Liver (tissue), 8 donors: ENCODE measurements at regions not wholly inside any gene's neighbourhood (a gene's known extent, or its start where the extent isn't known, plus 50 kb on each side); places are given as distances from the start of the nearest gene placed in this dataset.

Experiments used
- DNase-seq: peaks from one replicate; pipeline ENCODE4 v3.0.0-alpha.2; 2017; ENCODE audit warnings: low spot score
- H3K27ac ChIP-seq, 2 donors: one replicate each; pipeline ENCODE4 v1.7.0; 2013; ENCODE audit warnings: inconsistent platforms in 2 of 2, low read length in 2 of 2, control low read depth in 1 of 2, low read depth in 1 of 2, mild to moderate bottlenecking in 1 of 2
- H3K27me3 ChIP-seq, 4 donors: one replicate each; pipeline versions ENCODE4 v1.6.1 to v1.7.0; 2013; ENCODE audit warnings: low read length in 3 of 4, inconsistent platforms in 1 of 4, mild to moderate bottlenecking in 1 of 4, moderate library complexity in 1 of 4; ENCODE audit not compliant: control insufficient read depth in 4 of 4, insufficient read depth in 4 of 4
- H3K36me3 ChIP-seq, 4 donors: one replicate each; pipeline versions ENCODE4 v1.6.1 to v1.7.0; 2013; ENCODE audit warnings: low read length in 3 of 4, mild to moderate bottlenecking in 3 of 4, low read depth in 1 of 4, moderate library complexity in 1 of 4; ENCODE audit not compliant: control insufficient read depth in 4 of 4, insufficient read depth in 3 of 4
- H3K4me1 ChIP-seq, 4 donors: one replicate each; pipeline versions ENCODE4 v1.6.1 to v1.7.0; 2013; ENCODE audit warnings: low read length in 3 of 4, mild to moderate bottlenecking in 3 of 4, moderate library complexity in 1 of 4; ENCODE audit not compliant: control insufficient read depth in 4 of 4, insufficient read depth in 4 of 4
- H3K4me3 ChIP-seq, 3 donors: one replicate each; pipeline versions ENCODE4 v1.6.1 to v1.7.0; 2013; ENCODE audit warnings: low read length in 3 of 3, control low read depth in 1 of 3, low read depth in 1 of 3, mild to moderate bottlenecking in 1 of 3
- H3K9ac ChIP-seq, 2 donors: one replicate each; pipeline ENCODE4 v1.7.0; 2013; ENCODE audit warnings: low read length in 2 of 2, mild to moderate bottlenecking in 2 of 2, moderate library complexity in 2 of 2, control low read depth in 1 of 2, low read depth in 1 of 2
- H3K9me3 ChIP-seq, 4 donors: one replicate each; pipeline versions ENCODE4 v1.6.1 to v1.7.0; 2013; ENCODE audit warnings: low read length in 3 of 4; ENCODE audit not compliant: control insufficient read depth in 4 of 4
- EGR1 ChIP-seq, 2 donors: IDR thresholded peaks; 2 replicates each; pipeline ENCODE4 v1.6.1; 2016 to 2018; ENCODE audit warnings: antibody characterized with exemption in 2 of 2, low read depth in 2 of 2
- FOXA1 ChIP-seq: IDR thresholded peaks from 2 replicates; pipeline ENCODE4 v1.6.1; 2016; ENCODE audit warnings: antibody characterized with exemption
- FOXA2 ChIP-seq: IDR thresholded peaks from 2 replicates; pipeline ENCODE4 v1.6.1; 2016; ENCODE audit warnings: antibody characterized with exemption
- GABPA ChIP-seq, 2 donors: IDR thresholded peaks in 1 of 2; conservative IDR thresholded peaks in 1 of 2; 2 replicates each; pipeline ENCODE4 v1.6.1; 2016; ENCODE audit warnings: antibody characterized with exemption in 2 of 2, mild to moderate bottlenecking in 1 of 2, moderate library complexity in 1 of 2
- HNF4A ChIP-seq, 2 donors: conservative IDR thresholded peaks; 2 replicates each; pipeline ENCODE4 v1.6.1; 2016; ENCODE audit warnings: antibody characterized with exemption in 2 of 2, mild to moderate bottlenecking in 2 of 2
- HNF4G ChIP-seq: IDR thresholded peaks from 2 replicates; pipeline ENCODE4 v1.6.1; 2016; ENCODE audit warnings: antibody characterized with exemption
- JUND ChIP-seq, 2 donors: IDR thresholded peaks; 2 replicates each; pipeline ENCODE4 v1.6.1; 2016; ENCODE audit warnings: antibody characterized with exemption in 2 of 2
- RAD21 ChIP-seq, 2 donors: IDR thresholded peaks; 2 replicates each; pipeline ENCODE4 v1.6.1; 2016; ENCODE audit warnings: antibody characterized with exemption in 2 of 2, mild to moderate bottlenecking in 2 of 2
- RXRA ChIP-seq, 2 donors: IDR thresholded peaks; 2 replicates each; pipeline ENCODE4 v1.6.1; 2017 to 2018; ENCODE audit warnings: antibody characterized with exemption in 2 of 2, mild to moderate bottlenecking in 1 of 2
- TAF1 ChIP-seq: conservative IDR thresholded peaks from 2 replicates; pipeline ENCODE4 v1.6.1; 2016; ENCODE audit warnings: antibody characterized with exemption, mild to moderate bottlenecking
- YY1 ChIP-seq: IDR thresholded peaks from 2 replicates; pipeline ENCODE4 v1.6.1; 2016; ENCODE audit warnings: antibody characterized with exemption, mild to moderate bottlenecking
- WGBS: extraction: QIAGEN DNeasy Blood & Tissue Kit; methylation state at CpG from one replicate; pipeline ENCODE4 v1.1.7; 2013; 5-methylcytosine and 5-hydroxymethylcytosine counted together
- TF ChIP-seq, protein P1 (sequence below): IDR thresholded peaks from 2 replicates; pipeline ENCODE4 v1.6.1; 2016; ENCODE audit warnings: antibody characterized with exemption
- TF ChIP-seq, protein P2 (sequence below): IDR thresholded peaks from 2 replicates; pipeline ENCODE4 v1.6.1; 2016; ENCODE audit warnings: antibody characterized with exemption
- TF ChIP-seq, protein P3 (sequence below): IDR thresholded peaks from 2 replicates; pipeline ENCODE4 v1.6.1; 2016; ENCODE audit warnings: antibody characterized with exemption
- TF ChIP-seq, protein P4 (sequence below): fragments of 150-350 bp; IDR thresholded peaks from 2 replicates; pipeline ENCODE4 v1.5.1; 2017; ENCODE audit warnings: improper control_type of control experiment, low read depth, low read length; ENCODE audit not compliant: missing input control
- TF ChIP-seq, protein P5 (sequence below): IDR thresholded peaks from 2 replicates; pipeline ENCODE4 v1.6.1; 2016; ENCODE audit warnings: antibody characterized with exemption, mild to moderate bottlenecking
- donor health status: healthy.
- donor health status: healthy.
- donor health status: healthy.
- donor health status: healthy.
- donor health status: healthy.

DNA sequence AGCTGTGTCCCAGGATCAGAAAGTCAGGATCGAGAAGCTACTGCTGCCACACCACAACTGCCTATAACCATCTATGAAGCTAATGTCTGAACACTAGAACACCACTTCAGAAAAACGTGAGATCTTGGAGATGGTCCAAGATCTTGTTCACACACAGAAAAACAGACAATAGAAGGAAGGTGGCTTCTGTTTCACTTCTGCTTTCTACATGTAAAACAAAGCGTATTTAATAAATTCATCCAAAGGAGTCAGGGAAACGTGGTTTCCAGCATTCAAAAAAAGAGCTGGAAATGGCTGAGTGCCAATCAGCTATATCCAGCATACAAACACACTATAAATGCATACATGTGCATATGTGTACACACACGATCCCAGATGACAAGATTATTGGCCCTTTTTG lies 70.2 kb upstream of the CCDC71L start (continued):
- TF ChIP-seq, protein P1, sequence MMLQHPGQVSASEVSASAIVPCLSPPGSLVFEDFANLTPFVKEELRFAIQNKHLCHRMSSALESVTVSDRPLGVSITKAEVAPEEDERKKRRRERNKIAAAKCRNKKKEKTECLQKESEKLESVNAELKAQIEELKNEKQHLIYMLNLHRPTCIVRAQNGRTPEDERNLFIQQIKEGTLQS: no peak
- TF ChIP-seq FOXA1: no peak
- no peak for TF ChIP-seq RXRA (IDR thresholded peaks at IDR 0.05)
- no peak for TF ChIP-seq TAF1
- TF ChIP-seq GABPA (IDR thresholded peaks at IDR 0.05 in 1 of 2, conservative IDR thresholded peaks at IDR 0.05 in 1 of 2): no peak
- no peak for TF ChIP-seq HNF4A (conservative IDR thresholded peaks at IDR 0.05)
- TF ChIP-seq EGR1 (IDR thresholded peaks at IDR 0.05; ENCODE audit: low read depth in 2 of 2): no peak

DNA sequence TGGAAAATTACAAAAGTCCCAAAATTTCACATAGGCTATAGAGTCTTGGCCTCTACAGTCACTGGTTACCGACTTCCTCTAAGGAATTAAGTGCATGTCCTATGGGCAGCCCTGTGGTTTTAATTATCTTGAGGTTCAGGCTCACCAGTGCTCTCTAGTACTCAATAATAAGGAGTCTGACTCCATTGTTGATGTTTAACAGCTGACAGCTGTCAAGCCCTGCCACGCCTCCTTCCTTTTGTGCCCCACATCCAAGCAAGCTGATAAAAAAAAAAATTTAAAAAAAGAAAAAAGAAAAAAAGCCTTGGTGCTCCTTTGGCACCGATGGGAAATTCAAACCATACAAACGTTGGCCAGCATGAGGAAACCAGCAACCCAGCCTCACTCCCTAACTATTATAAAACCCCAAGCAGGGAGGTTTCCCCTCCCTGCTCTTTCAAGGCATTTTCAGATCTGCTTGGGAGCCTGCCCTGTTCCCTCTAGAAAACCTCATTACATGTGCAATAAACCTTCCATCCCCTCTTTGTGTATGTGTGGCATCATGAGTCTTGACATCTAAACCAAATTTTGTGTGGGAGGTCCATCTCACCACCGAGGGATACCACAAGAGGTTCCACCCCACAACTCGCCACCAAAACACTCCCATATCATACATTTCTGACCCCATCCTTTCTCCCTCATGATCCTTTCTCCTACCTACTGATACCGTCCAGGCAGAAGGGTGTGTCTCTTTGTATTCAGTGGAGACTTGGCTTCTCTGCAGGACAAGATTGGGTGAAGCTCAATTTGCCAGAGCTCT lies 70.9 kb upstream of the CCDC71L start:
- Histone ChIP-seq H3K36me3 (no peaks in the 10 kb centered on the region), H3K4me3 (no peak overlapping the region), H3K4me1 (peaks cover 0 to 6% (median 2%) of the 10 kb centered on the region in 4 donors), H3K27ac (no peak overlapping the region), H3K9ac (no peak overlapping the region), H3K27me3 (no peaks in the 10 kb centered on the region), H3K9me3 (no peaks in the 10 kb centered on the region)
- 70% methylated on average over 7 of the region's 7 CpGs for WGBS
- no peak for DNase-seq
- TF ChIP-seq, protein P2, sequence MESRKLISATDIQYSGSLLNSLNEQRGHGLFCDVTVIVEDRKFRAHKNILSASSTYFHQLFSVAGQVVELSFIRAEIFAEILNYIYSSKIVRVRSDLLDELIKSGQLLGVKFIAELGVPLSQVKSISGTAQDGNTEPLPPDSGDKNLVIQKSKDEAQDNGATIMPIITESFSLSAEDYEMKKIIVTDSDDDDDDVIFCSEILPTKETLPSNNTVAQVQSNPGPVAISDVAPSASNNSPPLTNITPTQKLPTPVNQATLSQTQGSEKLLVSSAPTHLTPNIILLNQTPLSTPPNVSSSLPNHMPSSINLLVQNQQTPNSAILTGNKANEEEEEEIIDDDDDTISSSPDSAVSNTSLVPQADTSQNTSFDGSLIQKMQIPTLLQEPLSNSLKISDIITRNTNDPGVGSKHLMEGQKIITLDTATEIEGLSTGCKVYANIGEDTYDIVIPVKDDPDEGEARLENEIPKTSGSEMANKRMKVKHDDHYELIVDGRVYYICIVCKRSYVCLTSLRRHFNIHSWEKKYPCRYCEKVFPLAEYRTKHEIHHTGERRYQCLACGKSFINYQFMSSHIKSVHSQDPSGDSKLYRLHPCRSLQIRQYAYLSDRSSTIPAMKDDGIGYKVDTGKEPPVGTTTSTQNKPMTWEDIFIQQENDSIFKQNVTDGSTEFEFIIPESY: no peak
- TF ChIP-seq HNF4A (conservative IDR thresholded peaks at IDR 0.05): no peak
- no peak for TF ChIP-seq EGR1 (IDR thresholded peaks at IDR 0.05; ENCODE audit: low read depth in 2 of 2)
- no peak for TF ChIP-seq HNF4G

DNA sequence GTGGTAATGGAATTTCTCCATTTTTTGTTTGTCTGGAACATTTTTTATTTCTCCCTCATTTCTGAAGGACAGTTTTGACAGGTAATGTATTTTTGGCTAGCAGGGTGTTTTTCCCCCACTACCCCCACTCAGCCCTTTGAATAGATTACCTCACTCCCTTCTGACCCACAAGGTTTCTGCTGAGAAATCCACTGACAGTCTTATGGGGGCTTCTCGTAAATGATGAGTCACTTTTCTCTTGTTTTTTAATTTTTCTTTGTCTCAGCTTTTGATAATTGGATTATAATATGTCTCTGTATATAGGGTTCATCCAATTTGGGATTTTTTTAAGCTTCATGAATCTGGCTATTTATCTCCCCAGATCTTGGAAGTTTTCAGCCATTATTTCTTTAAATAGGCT lies 74.7 kb upstream of the CCDC71L start:
- H3K4me3 ChIP-seq: no peak overlapping the region
- no peaks in the 10 kb centered on the region for H3K27me3 ChIP-seq
- no peaks in the 10 kb centered on the region for H3K9me3 ChIP-seq
- H3K36me3 ChIP-seq: no peaks in the 10 kb centered on the region
- DNase-seq: no peak
- TF ChIP-seq GABPA (IDR thresholded peaks at IDR 0.05 in 1 of 2, conservative IDR thresholded peaks at IDR 0.05 in 1 of 2): no peak
- TF ChIP-seq RXRA (IDR thresholded peaks at IDR 0.05): no peak
- TF ChIP-seq TAF1: no peak
- no peak overlapping the region for H3K27ac ChIP-seq
- WGBS: 87% methylated on average over 1 of the region's 1 CpG
- no peak overlapping the region for H3K9ac ChIP-seq
- H3K4me1 ChIP-seq: peaks cover 0 to 7% (median 5%) of the 10 kb centered on the region in 4 donors

DNA sequence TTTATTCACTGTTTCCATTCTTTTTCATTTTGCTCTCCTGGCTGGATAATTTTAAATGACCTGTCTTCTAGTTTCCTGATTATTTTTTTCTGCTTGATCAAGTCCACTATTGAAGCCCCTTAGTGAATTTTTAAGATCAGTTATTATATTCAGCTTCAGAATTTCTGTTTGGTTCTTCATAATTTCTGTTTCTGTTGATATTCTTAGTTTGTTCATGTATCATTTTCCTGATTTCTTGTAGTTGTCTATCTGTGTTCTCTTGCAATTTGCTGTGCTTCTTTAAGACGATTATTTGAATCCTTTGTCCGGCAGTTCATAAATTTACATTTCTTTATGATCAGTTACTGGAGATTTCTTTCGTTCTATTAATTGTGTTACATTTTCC lies 75.2 kb upstream of the CCDC71L start:
- WGBS: 92% methylated on average over 3 of the region's 3 CpGs
- DNase-seq: no peak
- H3K27me3 ChIP-seq: no peaks in the 10 kb centered on the region
- H3K4me1 ChIP-seq: peaks cover 0 to 6% (median 4%) of the 10 kb centered on the region in 4 donors
- H3K9ac ChIP-seq: no peak overlapping the region
- no peaks in the 10 kb centered on the region for H3K36me3 ChIP-seq
- H3K4me3 ChIP-seq: no peak overlapping the region
- peak overlapping the region in 1 of 2 donors; percentile 56 for H3K27ac ChIP-seq
- H3K9me3 ChIP-seq: no peaks in the 10 kb centered on the region
- TF ChIP-seq RAD21 (IDR thresholded peaks at IDR 0.05) (no peak), YY1 (no peak), HNF4G (no peak), RXRA (IDR thresholded peaks at IDR 0.05) (no peak), EGR1 (IDR thresholded peaks at IDR 0.05; ENCODE audit: low read depth in 2 of 2) (no peak), FOXA1 (no peak), GABPA (IDR thresholded peaks at IDR 0.05 in 1 of 2, conservative IDR thresholded peaks at IDR 0.05 in 1 of 2) (no peak), HNF4A (conservative IDR thresholded peaks at IDR 0.05) (no peak), JUND (IDR thresholded peaks at IDR 0.05) (no peak), FOXA2 (no peak), TAF1 (no peak)
- TF ChIP-seq, protein P3, sequence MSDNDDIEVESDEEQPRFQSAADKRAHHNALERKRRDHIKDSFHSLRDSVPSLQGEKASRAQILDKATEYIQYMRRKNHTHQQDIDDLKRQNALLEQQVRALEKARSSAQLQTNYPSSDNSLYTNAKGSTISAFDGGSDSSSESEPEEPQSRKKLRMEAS: no peak
- TF ChIP-seq, protein P4, sequence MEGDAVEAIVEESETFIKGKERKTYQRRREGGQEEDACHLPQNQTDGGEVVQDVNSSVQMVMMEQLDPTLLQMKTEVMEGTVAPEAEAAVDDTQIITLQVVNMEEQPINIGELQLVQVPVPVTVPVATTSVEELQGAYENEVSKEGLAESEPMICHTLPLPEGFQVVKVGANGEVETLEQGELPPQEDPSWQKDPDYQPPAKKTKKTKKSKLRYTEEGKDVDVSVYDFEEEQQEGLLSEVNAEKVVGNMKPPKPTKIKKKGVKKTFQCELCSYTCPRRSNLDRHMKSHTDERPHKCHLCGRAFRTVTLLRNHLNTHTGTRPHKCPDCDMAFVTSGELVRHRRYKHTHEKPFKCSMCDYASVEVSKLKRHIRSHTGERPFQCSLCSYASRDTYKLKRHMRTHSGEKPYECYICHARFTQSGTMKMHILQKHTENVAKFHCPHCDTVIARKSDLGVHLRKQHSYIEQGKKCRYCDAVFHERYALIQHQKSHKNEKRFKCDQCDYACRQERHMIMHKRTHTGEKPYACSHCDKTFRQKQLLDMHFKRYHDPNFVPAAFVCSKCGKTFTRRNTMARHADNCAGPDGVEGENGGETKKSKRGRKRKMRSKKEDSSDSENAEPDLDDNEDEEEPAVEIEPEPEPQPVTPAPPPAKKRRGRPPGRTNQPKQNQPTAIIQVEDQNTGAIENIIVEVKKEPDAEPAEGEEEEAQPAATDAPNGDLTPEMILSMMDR: no peak
- TF ChIP-seq, protein P1: no peak
- TF ChIP-seq, protein P5, sequence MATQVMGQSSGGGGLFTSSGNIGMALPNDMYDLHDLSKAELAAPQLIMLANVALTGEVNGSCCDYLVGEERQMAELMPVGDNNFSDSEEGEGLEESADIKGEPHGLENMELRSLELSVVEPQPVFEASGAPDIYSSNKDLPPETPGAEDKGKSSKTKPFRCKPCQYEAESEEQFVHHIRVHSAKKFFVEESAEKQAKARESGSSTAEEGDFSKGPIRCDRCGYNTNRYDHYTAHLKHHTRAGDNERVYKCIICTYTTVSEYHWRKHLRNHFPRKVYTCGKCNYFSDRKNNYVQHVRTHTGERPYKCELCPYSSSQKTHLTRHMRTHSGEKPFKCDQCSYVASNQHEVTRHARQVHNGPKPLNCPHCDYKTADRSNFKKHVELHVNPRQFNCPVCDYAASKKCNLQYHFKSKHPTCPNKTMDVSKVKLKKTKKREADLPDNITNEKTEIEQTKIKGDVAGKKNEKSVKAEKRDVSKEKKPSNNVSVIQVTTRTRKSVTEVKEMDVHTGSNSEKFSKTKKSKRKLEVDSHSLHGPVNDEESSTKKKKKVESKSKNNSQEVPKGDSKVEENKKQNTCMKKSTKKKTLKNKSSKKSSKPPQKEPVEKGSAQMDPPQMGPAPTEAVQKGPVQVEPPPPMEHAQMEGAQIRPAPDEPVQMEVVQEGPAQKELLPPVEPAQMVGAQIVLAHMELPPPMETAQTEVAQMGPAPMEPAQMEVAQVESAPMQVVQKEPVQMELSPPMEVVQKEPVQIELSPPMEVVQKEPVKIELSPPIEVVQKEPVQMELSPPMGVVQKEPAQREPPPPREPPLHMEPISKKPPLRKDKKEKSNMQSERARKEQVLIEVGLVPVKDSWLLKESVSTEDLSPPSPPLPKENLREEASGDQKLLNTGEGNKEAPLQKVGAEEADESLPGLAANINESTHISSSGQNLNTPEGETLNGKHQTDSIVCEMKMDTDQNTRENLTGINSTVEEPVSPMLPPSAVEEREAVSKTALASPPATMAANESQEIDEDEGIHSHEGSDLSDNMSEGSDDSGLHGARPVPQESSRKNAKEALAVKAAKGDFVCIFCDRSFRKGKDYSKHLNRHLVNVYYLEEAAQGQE: no peak
